ENCODE measurements at regions not wholly inside any gene's neighbourhood (a gene's known extent, or its start where the extent isn't known, plus 50 kb on each side); places are given as distances from the start of the nearest gene placed in this dataset.
"Not testable (repeated sequence)": the region's sequence is repeated elsewhere in the genome, so short reads cannot be mapped to it uniquely, and the experiment has no call there.

- Histone ChIP-seq H3K4me1 (no peaks in the 10 kb centered on the region), H3K9me3 (peaks cover 0 to 20% (median 0%) of the 10 kb centered on the region in 4 donors), H3K27ac (no peak overlapping the region)
These were observed 72.0 kb upstream of the PEG3 start for GRCh38 chr19:56912401-56913112.

GRCh38 chr19:56913113-56913455 lies 72.6 kb upstream of the PEG3 start:
- peaks cover 0 to 17% (median 0%) of the 10 kb centered on the region in 4 donors for H3K9me3 ChIP-seq
- DNase-seq; H3K27ac ChIP-seq; H3K4me3 ChIP-seq; intact Hi-C loops (cut with DNase I); H3K36me3 ChIP-seq; H3K4me1 ChIP-seq: not testable (repeated sequence)
- 55 to 77% methylated on average over 4 of the region's 4 CpGs for WGBS, 2 donors
- peaks cover 0 to 25% (median 0%) of the 10 kb centered on the region in 3 donors for H3K27me3 ChIP-seq

More at GRCh38 chr19:56912401-56913112, 72.0 kb upstream of the PEG3 start:
- intact Hi-C loops (cut with DNase I): no loop called here
- DNase-seq: no peak
- WGBS, 2 donors: 82 to 84% methylated on average over 10 of the region's 10 CpGs
- no peak overlapping the region for H3K4me3 ChIP-seq
- peaks cover 0 to 25% (median 0%) of the 10 kb centered on the region in 3 donors for H3K27me3 ChIP-seq
- TF ChIP-seq POLR2AphosphoS5 (IDR thresholded peaks at IDR 0.05) (no peak), EP300 (IDR thresholded peaks at IDR 0.05) (no peak), POLR2A (IDR thresholded peaks at IDR 0.05) (no peak), CTCF (IDR thresholded peaks at IDR 0.05) (no peak)
- H3K36me3 ChIP-seq: no peaks in the 10 kb centered on the region

GRCh38 chr19:56916528-56916927 lies 76.0 kb upstream of the PEG3 start:
- no peak for DNase-seq
- Histone ChIP-seq H3K36me3 (no peaks in the 10 kb centered on the region), H3K4me3 (no peak overlapping the region), H3K27ac (no peak overlapping the region), H3K4me1 (no peaks in the 10 kb centered on the region), H3K27me3 (peaks cover 0 to 25% (median 0%) of the 10 kb centered on the region in 3 donors), H3K9me3 (peaks cover 0 to 13% (median 0%) of the 10 kb centered on the region in 4 donors)
- 94 to 99% methylated on average over 2 of the region's 2 CpGs for WGBS, 2 donors
- intact Hi-C loops (cut with DNase I): no loop called here
- TF ChIP-seq POLR2AphosphoS5 (IDR thresholded peaks at IDR 0.05) (no peak), EP300 (IDR thresholded peaks at IDR 0.05) (no peak), CTCF (IDR thresholded peaks at IDR 0.05) (no peak), POLR2A (IDR thresholded peaks at IDR 0.05) (no peak)

- Histone ChIP-seq H3K4me3 (no peak overlapping the region), H3K27me3 (peaks cover 0 to 25% (median 0%) of the 10 kb centered on the region in 3 donors), H3K36me3 (no peaks in the 10 kb centered on the region), H3K4me1 (no peaks in the 10 kb centered on the region), H3K27ac (no peak overlapping the region), H3K9me3 (peaks cover 0 to 13% (median 0%) of the 10 kb centered on the region in 4 donors)
- intact Hi-C loops (cut with DNase I): no loop called here
- no peak for DNase-seq
- 61 to 67% methylated on average over 6 of the region's 6 CpGs for WGBS, 2 donors
- TF ChIP-seq POLR2AphosphoS5 (IDR thresholded peaks at IDR 0.05) (no peak), CTCF (IDR thresholded peaks at IDR 0.05) (no peak), POLR2A (IDR thresholded peaks at IDR 0.05) (no peak), EP300 (IDR thresholded peaks at IDR 0.05) (no peak)
These were observed 77.0 kb upstream of the PEG3 start for GRCh38 chr19:56917529-56917928.

GRCh38 chr19:56917998-56918397 lies 77.5 kb upstream of the PEG3 start:
- intact Hi-C loops (cut with DNase I): no loop called here
- no peaks in the 10 kb centered on the region for H3K4me1 ChIP-seq
- WGBS, 2 donors: 57 to 63% methylated on average over 6 of the region's 6 CpGs
- peaks cover 0 to 13% (median 0%) of the 10 kb centered on the region in 4 donors for H3K9me3 ChIP-seq
- H3K27ac ChIP-seq: no peak overlapping the region
- no peak overlapping the region for H3K4me3 ChIP-seq
- peaks cover 0 to 25% (median 0%) of the 10 kb centered on the region in 3 donors for H3K27me3 ChIP-seq
- DNase-seq: no peak
- H3K36me3 ChIP-seq: no peaks in the 10 kb centered on the region
- no peak for TF ChIP-seq EP300 (IDR thresholded peaks at IDR 0.05)
- no peak for TF ChIP-seq POLR2AphosphoS5 (IDR thresholded peaks at IDR 0.05)
- TF ChIP-seq POLR2A (IDR thresholded peaks at IDR 0.05): no peak
- TF ChIP-seq CTCF (IDR thresholded peaks at IDR 0.05): no peak
